ENCODE measurements at regions not wholly inside any gene's neighbourhood (a gene's known extent, or its start where the extent isn't known, plus 50 kb on each side); places are given as distances from the start of the nearest gene placed in this dataset.
"Not testable (repeated sequence)": the region's sequence is repeated elsewhere in the genome, so short reads cannot be mapped to it uniquely, and the experiment has no call there.

DNA sequence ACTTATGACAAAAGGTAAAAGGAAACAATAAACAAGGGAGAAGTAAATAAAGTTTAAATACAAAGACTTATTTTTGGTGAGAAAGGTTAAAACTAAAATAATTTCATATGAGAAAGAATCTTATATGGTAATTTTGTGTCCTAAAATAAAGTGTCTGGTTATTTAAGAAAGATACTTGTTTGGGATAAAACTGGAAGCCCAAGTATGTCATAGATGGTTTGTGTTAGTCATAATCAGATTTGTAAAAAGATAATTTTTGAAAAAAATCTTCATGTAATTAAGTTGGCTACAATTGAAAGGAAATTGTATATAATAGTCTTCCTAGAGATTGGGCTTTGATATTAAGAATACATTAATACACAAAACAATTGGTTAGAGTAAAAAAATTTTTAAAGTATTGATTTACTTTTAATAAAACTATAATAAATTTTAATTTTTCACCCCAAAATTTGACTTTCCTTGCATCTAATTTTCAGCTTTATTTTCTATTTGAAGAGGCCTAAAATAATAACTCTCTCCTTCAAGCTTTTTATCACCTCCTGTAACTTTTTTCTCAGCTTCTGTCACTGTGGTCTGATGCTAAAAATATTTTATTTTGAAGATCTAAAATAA, 315.6 kb downstream of the SLITRK5 start:
- no peak for DNase-seq

GRCh38 chr13:87998081-87998480, 326.9 kb downstream of the SLITRK5 start:
- DNase-seq = no peak

- no peak for DNase-seq
Observed at GRCh38 chr13:87999240-87999700, 328.1 kb downstream of the SLITRK5 start.

DNA sequence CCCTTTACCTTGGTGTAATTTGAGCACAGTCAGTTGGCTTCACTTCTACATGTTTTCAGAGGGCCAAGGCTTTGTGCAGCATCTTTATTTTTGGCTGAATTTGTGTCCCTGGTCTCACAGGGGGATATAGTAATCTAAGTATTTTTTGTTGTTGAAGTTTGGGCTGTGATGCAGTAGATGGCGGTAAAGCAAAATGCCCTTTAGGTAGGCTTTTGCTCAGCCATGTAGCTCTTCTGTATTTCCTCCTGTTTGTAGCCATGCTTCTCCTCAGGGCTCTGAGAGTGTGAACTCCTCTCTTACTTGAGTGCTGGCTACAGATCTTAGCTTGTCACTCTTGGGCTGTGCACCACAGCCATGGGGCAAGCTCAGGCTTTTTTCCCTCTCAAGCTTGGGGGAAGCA, 328.6 kb downstream of the SLITRK5 start:
- DNase-seq = no peak

GRCh38 chr13:88000239-88000638, 329.1 kb downstream of the SLITRK5 start:
- no peak for DNase-seq

- DNase-seq = no peak
Observed at GRCh38 chr13:88000787-88001186, 329.6 kb downstream of the SLITRK5 start.

DNA sequence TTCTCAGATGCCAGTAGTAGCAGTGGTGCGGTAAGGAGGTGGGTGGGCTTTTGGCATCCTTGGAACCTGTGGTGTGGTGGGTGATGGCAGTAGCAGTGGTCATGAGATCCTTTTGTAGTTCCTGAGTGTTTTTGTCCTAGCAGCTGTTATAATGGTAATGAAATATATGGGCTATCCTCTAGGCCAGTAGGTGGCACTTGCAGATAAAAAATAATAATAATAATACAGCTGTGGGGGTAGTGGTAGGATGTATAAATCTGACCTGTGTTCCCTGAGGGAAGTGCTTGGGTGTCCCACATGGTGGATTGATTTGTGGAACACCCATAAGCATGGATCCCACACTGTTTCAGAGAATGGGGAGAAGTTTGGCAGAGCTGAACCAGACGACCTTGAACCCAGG, 334.0 kb downstream of the SLITRK5 start:
- no peak for DNase-seq

DNA sequence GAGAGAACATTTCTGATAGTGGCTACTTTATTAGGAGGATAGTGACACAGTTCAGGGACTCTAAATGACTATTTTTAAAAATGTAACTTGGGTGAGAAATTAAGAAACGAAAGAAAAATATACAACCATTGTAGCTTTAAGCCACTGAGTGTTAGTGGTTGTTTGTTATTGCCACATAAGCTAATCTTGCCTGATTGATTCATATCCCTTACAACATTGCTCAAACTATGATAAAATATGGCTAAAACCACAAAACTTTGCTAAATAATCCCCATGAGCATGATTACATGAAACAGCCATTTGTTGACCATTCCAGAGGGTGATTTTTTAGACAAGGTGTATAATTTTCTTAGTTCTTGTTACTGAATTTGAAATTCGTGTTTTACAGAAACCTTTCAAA, 343.4 kb downstream of the SLITRK5 start:
- DNase-seq = no peak

DNA sequence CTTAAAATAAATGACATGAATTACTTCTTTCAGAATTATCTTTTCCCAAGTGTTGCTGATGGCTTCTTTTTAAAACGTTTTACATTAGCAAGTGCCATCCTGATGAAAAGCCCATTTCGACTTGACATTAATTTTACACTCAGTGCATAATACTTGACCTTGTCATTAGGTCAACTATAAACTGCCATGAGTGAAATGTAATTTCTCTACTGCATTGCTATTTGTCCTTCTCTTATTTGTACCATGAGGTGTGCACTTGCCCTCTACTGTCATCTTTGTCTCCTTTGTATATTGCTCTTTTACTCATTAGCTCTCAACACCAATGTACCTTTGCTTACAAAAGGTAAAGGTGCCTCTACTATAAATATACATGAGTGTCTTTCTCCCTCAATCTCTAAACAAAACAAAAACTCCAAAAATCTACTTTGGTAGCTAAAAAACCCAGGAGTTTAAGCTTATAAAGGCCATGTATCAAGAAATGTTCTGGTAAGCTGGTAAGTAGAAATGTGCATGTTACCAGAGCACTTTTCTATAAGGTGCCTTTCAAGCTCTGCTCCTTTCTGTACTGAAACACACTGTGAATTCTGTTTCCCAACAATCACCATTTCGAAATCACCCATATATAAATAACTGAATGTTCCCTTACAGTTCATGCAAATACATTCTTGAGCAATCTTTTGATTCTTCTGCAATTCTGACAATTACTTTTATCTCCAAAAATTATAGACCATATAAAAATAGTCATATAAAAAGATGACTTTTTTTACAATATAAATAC, 351.4 kb downstream of the SLITRK5 start:
- DNase-seq = no peak

GRCh38 chr13:88026241-88026640, 355.1 kb downstream of the SLITRK5 start:
- DNase-seq = no peak

- DNase-seq = no peak
Observed at GRCh38 chr13:88031980-88032559, 360.9 kb downstream of the SLITRK5 start.

DNA sequence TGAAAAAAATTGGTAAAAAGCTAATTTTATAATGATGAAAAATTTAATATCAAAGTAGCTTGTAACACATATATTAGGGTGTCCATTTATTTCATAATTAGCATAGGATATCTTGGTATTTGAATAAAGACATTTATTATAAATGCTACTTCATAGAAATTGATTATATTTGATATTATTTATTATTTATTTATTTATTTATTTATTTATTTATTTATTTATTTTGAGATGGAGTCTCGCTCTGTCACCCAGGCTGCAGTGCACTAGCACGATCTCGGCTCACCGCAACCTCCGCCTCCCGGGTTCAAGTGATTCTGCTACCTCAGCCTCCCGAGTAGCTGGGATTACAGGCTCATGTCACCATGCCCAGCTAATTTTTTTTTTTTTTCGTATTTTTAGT, 365.0 kb downstream of the SLITRK5 start:
- DNase-seq = not testable (repeated sequence)

DNA sequence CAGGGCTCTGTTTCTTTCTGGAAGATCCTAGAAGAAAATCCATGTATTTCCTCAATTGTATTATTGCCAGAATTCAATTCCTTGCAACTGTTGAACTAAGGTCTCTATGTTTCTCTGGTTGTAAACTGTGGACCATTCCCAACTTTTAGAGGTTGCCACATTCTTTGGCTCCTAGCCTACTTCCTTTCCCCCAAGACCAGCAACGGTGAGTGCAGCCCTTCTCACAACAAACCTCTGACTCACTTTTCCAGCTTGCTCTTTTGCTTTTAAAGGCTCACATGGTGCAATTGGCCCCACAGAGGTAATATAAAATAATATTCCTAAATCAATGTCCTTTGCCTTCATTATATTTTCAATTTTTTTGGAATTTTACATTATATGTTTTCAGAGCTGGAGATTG, 371.3 kb downstream of the SLITRK5 start:
- DNase-seq = no peak

DNA sequence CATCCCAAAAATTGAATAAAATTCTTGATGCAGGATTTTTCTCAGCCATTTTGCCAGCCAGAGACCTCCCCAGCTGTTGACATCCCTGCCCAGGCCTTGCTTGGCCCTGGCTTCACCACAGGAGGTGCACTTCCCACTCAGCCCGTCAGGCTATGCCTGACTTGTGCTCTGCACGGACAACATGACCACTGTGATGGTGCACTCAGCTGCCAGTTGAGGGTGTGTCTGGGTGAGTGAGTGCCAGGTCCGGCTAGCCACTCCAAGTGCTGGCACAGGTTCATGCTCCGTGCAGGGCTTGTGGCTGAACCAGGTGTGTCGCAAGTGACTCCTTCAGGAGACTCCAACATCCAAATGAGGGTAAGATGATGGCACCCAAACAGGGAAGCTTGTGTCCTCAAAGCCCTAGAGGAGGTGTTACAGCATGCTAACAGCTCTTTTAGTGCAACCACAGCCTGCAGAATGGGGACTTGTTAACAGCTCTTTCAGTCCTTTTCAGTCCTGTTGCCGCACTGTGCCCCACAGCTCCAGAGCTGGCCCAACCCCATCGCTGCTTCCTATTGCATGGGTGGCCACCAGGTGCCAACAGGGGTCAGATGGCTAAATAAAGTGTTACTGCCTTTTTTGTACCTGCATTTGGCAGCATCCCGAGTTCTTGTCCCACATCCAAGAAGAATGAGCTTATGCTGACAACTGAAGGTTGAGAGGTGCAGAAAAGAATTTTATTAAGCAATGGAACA, 380.7 kb downstream of the SLITRK5 start:
- DNase-seq = no peak

- no peak for DNase-seq
Observed at GRCh38 chr13:88063741-88064140, 392.6 kb downstream of the SLITRK5 start.

DNA sequence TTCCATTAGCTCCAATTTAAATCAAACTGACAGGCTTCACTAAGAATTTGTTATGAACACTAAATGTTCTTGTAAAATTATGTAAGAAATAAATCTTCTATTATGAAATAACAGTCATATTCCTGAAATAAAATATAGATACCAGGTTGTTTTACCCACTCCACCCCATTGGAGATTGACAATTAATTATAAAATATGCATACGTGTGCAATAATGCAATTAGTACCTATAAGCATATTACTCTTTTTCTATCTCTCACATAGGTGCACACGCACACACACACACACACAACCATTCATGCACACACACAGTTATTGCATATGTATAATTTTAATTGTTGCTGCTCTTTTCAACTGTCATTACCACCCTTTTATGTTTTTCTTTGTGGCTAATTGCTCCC, 395.7 kb downstream of the SLITRK5 start:
- no peak for DNase-seq

DNA sequence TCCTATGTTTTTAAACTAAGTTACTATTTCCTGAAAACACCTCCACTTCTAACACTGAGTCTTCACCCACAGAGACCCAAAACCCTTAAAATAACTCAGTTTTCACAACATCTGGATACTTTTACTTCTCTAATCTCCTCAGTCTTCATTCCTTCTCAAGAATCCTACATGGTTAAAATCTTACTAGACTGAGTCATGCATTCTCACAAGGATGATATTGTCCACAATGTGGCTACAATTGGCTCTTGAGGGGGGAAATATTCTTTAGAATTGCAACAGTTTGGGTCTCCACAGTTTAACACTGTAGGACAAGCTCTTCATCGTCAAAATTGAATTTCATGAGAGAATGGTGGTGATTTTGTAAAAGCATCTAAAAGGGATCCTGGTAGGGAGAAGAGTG, 397.1 kb downstream of the SLITRK5 start:
- DNase-seq = no peak

GRCh38 chr13:88068975-88069374, 397.8 kb downstream of the SLITRK5 start:
- DNase-seq = no peak

GRCh38 chr13:88071371-88071770, 400.2 kb downstream of the SLITRK5 start:
- DNase-seq = no peak

GRCh38 chr13:88074794-88075510, 403.8 kb downstream of the SLITRK5 start:
- DNase-seq = no peak

GRCh38 chr13:88085036-88085435, 413.9 kb downstream of the SLITRK5 start:
- DNase-seq = no peak

DNA sequence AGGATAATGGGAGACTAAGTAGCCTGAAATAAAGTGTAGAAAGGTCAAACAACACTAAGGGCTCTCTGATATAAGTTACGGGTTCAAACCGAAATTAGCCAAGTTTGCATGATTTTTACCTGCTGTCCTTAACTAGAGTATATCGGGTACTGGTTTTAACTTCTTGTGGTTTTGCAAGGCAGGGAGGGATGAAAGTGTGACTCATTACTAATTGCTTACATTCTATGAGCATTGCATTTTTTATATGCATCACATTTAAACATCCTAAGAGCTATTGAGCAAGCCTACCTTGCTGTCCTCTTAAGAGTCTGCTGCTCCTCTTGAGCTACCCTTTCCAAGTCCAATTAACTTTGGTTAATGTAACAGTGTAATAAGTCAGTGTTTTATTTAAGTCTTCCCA, 415.4 kb downstream of the SLITRK5 start:
- no peak for DNase-seq

- DNase-seq = no peak
Observed at GRCh38 chr13:88097541-88097940, 426.4 kb downstream of the SLITRK5 start.
